NCI-H2227 (cell line): ENCODE measurements at regions not wholly inside any gene's neighbourhood (a gene's known extent, or its start where the extent isn't known, plus 50 kb on each side); places are given as distances from the start of the nearest gene placed in this dataset.
"Not testable (repeated sequence)": the region's sequence is repeated elsewhere in the genome, so short reads cannot be mapped to it uniquely, and the experiment has no call there.

Experiments used
- DNase-seq: peaks from one replicate; lab custom pipeline; 2025; ENCODE audit not compliant: unreplicated experiment; lab: John Stamatoyannopoulos, UW

- no peak for DNase-seq
Observed at GRCh38 chrX:39487969-39488330, 609.8 kb downstream of the BCOR start.

GRCh38 chrX:39491548-39492297 lies 606.0 kb downstream of the BCOR start:
- no peak for DNase-seq

DNA sequence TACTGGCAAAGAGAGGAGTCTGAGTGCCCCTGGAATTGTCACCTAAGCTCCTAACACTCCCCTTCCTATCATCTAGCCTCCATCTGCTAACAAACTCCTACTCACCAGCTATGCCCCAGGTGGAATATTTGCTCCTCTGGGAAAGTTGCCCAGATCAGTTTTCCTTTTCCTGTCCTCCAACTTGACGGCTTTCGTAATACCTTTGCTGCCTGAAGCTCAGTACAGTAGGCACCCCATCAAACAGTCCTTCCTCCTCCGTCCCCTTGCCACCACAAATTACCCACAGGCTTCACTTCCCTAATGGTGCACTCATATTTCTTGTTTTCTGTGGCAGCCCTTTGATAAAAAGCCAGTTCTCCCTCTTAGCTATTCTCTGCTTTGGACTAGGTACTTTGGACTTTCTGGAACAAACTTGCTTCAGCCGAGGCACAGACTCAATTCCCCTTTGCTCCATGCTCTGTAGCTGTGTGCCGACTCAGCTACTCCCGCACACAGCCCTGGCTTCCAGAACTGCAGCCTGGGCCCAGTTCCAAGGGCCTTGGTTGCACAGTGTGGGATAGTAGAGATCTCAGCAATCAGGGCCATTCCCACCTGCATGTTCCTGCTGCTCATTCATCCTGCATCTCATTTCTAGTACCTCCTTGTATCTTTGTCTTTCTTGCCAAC lies 605.1 kb downstream of the BCOR start:
- DNase-seq = no peak

- no peak for DNase-seq
Observed at GRCh38 chrX:39493168-39493567, 604.6 kb downstream of the BCOR start.

GRCh38 chrX:39497117-39497516 lies 600.6 kb downstream of the BCOR start:
- not testable (repeated sequence) for DNase-seq

GRCh38 chrX:39497702-39498265 lies 600.0 kb downstream of the BCOR start:
- no peak for DNase-seq

- DNase-seq = no peak
Observed at GRCh38 chrX:39499996-39500395, 597.8 kb downstream of the BCOR start.

GRCh38 chrX:39501822-39502221 lies 595.9 kb downstream of the BCOR start:
- no peak for DNase-seq

GRCh38 chrX:39502486-39502885 lies 595.3 kb downstream of the BCOR start:
- DNase-seq = no peak

- DNase-seq = no peak
Observed at GRCh38 chrX:39504227-39504626, 593.5 kb downstream of the BCOR start.

DNA sequence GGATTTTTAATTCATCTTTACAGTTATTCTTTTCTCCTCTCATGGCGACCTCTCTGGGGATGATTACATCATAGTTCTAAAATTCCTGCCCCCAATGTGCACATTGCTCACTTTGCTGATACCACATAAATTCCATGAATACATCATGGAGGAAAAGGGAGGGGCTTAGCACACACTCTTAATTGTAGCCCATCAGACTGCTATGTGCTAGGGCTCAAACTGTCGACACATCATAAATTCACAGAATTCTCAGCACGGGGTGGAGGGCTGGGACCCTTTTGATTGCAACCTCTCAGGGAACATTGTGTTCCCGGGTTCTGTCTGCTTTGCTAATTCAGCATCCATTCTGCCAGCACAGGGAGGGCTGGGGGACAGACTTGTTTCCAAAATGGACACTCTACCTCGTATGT lies 592.9 kb downstream of the BCOR start:
- DNase-seq = no peak

DNA sequence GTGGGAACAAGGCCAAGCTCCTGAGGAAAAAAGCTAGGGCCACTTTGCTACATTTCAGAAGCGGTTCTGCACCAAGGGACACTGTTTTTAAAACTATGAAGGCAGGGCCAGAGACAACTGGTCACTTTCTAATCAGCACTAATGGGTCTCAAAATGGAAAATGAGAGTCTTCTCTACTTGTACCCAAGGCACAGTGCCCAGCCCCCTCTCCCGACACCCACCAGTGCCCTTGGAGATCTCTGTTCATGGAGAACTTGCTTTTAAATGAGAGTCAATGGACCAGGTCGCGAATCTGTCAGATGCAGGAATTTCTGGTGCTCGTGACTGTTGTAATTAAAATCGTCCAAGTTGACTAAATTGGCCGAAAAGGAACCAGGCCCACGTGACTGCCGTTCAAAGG lies 591.6 kb downstream of the BCOR start:
- no peak for DNase-seq

GRCh38 chrX:39507034-39507433 lies 590.7 kb downstream of the BCOR start:
- no peak for DNase-seq

GRCh38 chrX:39507617-39508299 lies 590.0 kb downstream of the BCOR start:
- DNase-seq = no peak

DNA sequence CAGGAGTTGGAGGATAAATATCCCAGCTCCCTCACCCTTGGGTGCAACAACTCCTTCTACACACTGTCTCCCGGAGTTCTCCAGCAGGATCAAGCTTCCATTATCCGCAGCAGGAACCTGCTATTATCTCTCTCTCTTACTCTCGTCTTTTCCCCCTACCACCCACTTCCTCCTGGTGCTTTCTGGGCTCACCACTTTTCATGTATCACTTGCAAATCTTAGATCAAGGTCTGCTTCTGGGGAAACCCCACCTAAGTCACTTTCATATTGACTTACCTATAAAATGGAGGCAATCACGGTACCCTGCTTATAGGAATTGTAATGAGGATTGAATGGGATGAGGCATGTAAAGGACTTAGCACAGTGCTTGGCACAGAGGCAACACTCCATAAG lies 589.5 kb downstream of the BCOR start:
- DNase-seq = no peak

DNA sequence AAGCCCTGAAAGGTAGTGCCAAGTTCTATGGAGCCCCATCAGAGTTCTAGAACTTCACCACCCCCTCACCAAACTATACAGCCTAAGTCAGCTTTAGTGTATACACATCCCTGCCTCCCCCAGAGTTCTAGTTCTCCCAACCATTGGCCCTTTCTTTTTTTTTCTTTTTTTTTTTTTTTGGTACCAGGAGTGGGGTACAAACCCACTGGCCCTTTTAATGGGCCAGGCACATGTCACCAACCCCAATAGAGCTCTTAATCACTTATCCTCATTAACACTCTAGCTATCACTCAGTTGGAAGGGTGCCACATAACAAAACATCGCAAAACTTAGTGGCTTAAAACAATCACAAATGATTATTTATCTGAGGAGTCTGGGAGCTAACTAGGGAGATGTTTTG lies 588.6 kb downstream of the BCOR start:
- DNase-seq = no peak

DNA sequence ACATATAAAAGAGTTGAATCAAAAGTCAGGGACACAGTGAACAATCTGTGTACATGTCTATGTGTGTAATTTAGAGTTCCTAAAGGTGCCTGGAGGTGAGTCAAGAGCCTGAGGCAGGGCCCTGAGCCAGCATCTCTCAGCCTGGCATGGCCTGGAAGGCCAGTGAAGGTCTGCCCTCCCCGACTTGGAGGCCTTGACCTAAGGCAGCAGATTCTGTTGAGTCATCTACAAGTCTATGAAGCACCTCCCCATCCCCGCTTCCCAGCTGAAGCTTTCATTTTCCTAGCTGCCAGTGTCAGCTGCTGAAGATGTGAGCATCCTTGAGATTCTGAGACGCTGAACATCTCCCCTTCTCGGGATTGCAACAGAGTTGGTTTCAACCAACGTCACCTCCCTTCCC lies 583.9 kb downstream of the BCOR start:
- no peak for DNase-seq

- DNase-seq = peak; percentile 2
Observed at GRCh38 chrX:39514801-39515200, 583.0 kb downstream of the BCOR start.

DNA sequence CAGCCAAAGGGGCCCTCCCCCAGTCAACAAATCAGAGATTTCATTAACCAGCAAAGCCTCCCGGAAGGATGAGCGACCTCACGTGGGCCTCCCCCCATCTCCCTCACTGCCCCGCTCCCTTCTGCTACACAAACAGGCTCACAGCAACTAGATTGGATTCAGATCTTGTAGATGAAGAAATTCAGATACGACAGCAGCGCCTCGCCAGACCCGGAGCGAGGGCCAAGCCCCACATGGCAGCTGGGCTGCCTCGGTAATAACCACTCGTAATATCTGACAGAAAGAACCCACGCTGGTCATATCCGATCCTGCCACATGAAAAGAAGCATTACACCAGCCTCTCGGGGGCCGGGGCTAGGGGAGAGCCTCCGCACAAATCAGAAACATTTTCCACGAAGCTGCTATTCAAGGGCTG lies 581.3 kb downstream of the BCOR start:
- no peak for DNase-seq

- peak; percentile 34 for DNase-seq
Observed at GRCh38 chrX:39518476-39519029, 579.2 kb downstream of the BCOR start.

GRCh38 chrX:39519030-39519488 lies 578.7 kb downstream of the BCOR start:
- peak; percentile 72 for DNase-seq
